ENCODE measurements at regions not wholly inside any gene's neighbourhood (a gene's known extent, or its start where the extent isn't known, plus 50 kb on each side); places are given as distances from the start of the nearest gene placed in this dataset.

DNA sequence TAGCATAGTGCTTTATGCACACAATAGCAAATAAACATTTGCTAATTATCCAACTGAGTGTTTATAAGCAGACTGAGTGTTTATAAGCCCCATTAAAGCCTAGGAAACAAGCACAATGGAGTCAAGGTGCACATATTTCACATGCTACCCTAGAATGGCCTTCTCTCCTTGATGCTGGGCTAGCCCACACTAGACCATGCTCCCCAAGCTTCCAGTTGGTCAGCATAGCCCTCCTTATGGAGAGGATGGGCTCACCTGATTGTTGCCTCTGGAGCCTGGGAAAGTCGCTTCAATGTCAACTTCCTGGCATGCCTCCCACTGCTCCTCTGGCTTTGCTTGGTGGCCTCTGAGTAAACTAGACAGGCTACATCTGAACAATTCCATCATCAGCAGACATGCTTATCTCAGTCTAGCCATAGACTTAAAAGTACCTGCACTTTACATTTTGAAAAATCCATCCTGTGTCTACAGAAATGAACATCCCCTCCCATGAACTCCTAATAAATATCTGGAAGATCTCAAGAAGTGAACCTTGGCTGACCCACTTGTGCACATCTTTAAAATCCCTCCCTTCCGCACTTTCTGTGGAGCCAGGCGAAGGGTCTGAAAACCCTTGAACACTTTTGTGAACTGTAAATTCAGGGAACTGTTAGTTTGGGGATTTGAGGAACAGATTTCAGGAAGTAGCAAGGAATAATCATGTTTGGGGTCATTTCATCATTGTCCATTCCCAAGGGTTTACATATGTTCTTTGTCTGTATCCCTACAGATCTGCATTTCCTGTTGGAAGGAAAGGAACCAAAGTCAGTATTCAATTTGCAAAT is 486.6 kb downstream of the ARHGEF28 start:
- Histone ChIP-seq H3K79me1 (ENCODE audit: low read depth, low read length) (no peaks in the 10 kb centered on the region), H3K23ac (ENCODE audit: insufficient read length) (no peak overlapping the region), H2BK20ac (ENCODE audit: low read length) (no peak overlapping the region), H3K27ac (ENCODE audit: low read depth, low read length) (no peak overlapping the region), H2BK12ac (ENCODE audit: low read depth, low read length) (no peak overlapping the region), H2AK5ac (ENCODE audit: low read depth, low read length) (no peak overlapping the region), H3K4me2 (ENCODE audit: insufficient read depth in 1 of 2, low read depth in 2 of 2, low read length in 2 of 2) (no peak overlapping the region), H4K91ac (replicated peaks; ENCODE audit: insufficient read length, low read length) (no peak overlapping the region), H3K4me3 (ENCODE audit: extremely low read depth in 1 of 4, insufficient read depth in 2 of 4, low read depth in 3 of 4, low read length in 4 of 4) (no peak overlapping the region), H3K4me1 (replicated peaks in 1 of 4; ENCODE audit: control insufficient read depth in 3 of 4, insufficient read depth in 4 of 4, low read length in 3 of 4) (no peaks in the 10 kb centered on the region; a peak in 1 of 7 replicates), H4K20me1 (replicated peaks in 1 of 2; ENCODE audit: control insufficient read depth in 1 of 2, insufficient read depth in 2 of 2, low read length in 2 of 2) (no peaks in the 10 kb centered on the region), H2BK15ac (ENCODE audit: low read length) (no peak overlapping the region), H4K5ac (ENCODE audit: insufficient read length, low read depth, low read length) (no peak overlapping the region), H2BK5ac (ENCODE audit: low read depth, low read length) (no peak overlapping the region), H2AFZ (ENCODE audit: low read length) (0 out of 2 replicates have a peak overlapping the region, but pooled peaks have one; percentile 15), H3K23me2 (ENCODE audit: low read depth, low read length) (no peaks in the 10 kb centered on the region), H3K18ac (ENCODE audit: extremely low read depth, low read length) (no peak overlapping the region), H3K79me2 (ENCODE audit: control insufficient read depth in 1 of 2, insufficient read depth in 2 of 2, low read length in 2 of 2) (no peaks in the 10 kb centered on the region), H3K9me3 (ENCODE audit: insufficient read depth in 2 of 2, low read depth in 1 of 2, low read length in 1 of 2) (no peaks in the 10 kb centered on the region), H3K27me3 (replicated peaks in 1 of 4; ENCODE audit: control insufficient read depth in 3 of 4, extremely low read depth in 1 of 4, insufficient read depth in 3 of 4, low read length in 3 of 4) (peaks cover 0 to 1% (median 0%) of the 10 kb centered on the region in 4 experiments; a peak in 1 of 7 replicates), H2BK120ac (replicated peaks; ENCODE audit: low read depth, low read length) (no peak overlapping the region), H3K36me3 (ENCODE audit: control insufficient read depth in 2 of 4, insufficient read depth in 4 of 4, low read length in 3 of 4) (no peaks in the 10 kb centered on the region), H3K4ac (replicated peaks; ENCODE audit: insufficient read length, low read depth, low read length) (no peak overlapping the region), H3K9ac (replicated peaks in 1 of 4; ENCODE audit: extremely low read depth in 1 of 4, low read depth in 3 of 4, low read length in 3 of 4) (no peak overlapping the region), H3K14ac (ENCODE audit: insufficient read length) (no peak overlapping the region), H3K56ac (replicated peaks; ENCODE audit: insufficient read length, low read depth, low read length) (no peak overlapping the region), H4K8ac (ENCODE audit: extremely low read depth, insufficient read depth, low read length) (no peak overlapping the region)
- no peak for FAIRE-seq
- 94% methylated on average over 3 of the region's 3 CpGs; no CpG with 5 or more reads in 1 of the 2 experiments for WGBS, 2 experiments (ENCODE audit: extremely low coverage in 1 of 2, insufficient coverage in 1 of 2, insufficient read length in 1 of 2, insufficient replicate concordance in 2 of 2, low coverage in 1 of 2, low lambda C conversion rate in 2 of 2, missing lambda C conversion rate in 1 of 2)
- ChIA-PET POLR2A (ENCODE audit: partially characterized antibody) (interaction anchor here (0.5 to 0.6 kb wide), 2 partner anchors 12 to 1236 kb away, joined by 3 to 4 read pairs; no protein-coding TSS in a partner anchor), CTCF (ENCODE audit: partially characterized antibody) (no interaction called here)
- TF ChIP-seq MAFK (IDR thresholded peaks at IDR 0.05; ENCODE audit: low read depth, low read length) = no peak
- no peak for TF ChIP-seq SAP30 (IDR thresholded peaks at IDR 0.05; ENCODE audit: insufficient read depth, insufficient replicate concordance, low read length)
- no peak for TF ChIP-seq POLR2AphosphoS5 (IDR thresholded peaks at IDR 0.05; ENCODE audit: low read depth, low read length)
- TF ChIP-seq FOSL1 (IDR thresholded peaks at IDR 0.05; ENCODE audit: insufficient read depth, low read depth, low read length) = no peak
- no peak for DNase-seq (ENCODE audit: low read depth in 1 of 2, low spot score in 2 of 2)
